Neural progenitor cell (in vitro differentiated cells): ENCODE measurements at regions not wholly inside any gene's neighbourhood (a gene's known extent, or its start where the extent isn't known, plus 50 kb on each side); places are given as distances from the start of the nearest gene placed in this dataset.
"Not testable (repeated sequence)": the region's sequence is repeated elsewhere in the genome, so short reads cannot be mapped to it uniquely, and the experiment has no call there.

Experiments used
- EZH2 ChIP-seq: fragments of 200-600 bp; sonication (generic); IDR thresholded peaks from 2 replicates; pipeline ENCODE4 v1.6.1; 2017; ENCODE audit warnings: antibody characterized with exemption, mild to moderate bottlenecking, moderate library complexity
- EZH2phosphoT487 ChIP-seq: fragments of 200-600 bp; sonication (generic); IDR thresholded peaks from 2 replicates; pipeline ENCODE4 v1.6.1; 2017; ENCODE audit warnings: antibody characterized with exemption
- TF ChIP-seq, protein P1 (sequence below): fragments of 200-600 bp; sonication (generic); IDR thresholded peaks from 2 replicates; pipeline ENCODE4 v1.5.1; 2017; ENCODE audit warnings: antibody characterized with exemption, mild to moderate bottlenecking

DNA sequence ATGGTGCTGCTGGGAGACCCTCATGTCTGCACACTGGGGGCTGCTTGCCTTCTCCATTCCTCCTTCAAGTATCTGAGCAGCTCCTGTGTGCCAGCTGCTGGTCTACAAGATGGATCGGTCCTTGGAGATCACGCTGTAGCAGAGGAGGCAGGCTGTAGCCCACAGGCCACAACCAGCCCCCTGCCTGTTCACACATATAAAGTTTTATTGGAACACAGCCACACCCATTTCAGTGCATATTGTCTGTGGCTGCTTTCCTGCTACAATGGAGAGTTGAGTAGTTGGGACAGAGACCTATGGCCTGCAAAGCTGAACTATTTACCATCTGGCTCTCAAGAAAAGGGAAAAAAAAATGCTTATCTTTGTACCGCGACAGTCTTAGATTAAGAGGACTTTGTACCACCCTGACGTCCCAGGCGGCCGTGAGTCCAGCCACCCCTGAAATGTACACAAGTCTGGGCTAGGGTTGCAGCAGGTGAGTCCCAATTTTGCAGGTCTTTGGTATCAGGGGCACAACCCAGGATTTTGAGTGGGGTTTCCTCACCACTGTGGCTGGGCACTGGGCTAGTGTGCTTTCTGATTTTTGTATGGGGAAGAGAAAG, 179.2 kb upstream of the OSBPL11 start:
- TF ChIP-seq, protein P1, sequence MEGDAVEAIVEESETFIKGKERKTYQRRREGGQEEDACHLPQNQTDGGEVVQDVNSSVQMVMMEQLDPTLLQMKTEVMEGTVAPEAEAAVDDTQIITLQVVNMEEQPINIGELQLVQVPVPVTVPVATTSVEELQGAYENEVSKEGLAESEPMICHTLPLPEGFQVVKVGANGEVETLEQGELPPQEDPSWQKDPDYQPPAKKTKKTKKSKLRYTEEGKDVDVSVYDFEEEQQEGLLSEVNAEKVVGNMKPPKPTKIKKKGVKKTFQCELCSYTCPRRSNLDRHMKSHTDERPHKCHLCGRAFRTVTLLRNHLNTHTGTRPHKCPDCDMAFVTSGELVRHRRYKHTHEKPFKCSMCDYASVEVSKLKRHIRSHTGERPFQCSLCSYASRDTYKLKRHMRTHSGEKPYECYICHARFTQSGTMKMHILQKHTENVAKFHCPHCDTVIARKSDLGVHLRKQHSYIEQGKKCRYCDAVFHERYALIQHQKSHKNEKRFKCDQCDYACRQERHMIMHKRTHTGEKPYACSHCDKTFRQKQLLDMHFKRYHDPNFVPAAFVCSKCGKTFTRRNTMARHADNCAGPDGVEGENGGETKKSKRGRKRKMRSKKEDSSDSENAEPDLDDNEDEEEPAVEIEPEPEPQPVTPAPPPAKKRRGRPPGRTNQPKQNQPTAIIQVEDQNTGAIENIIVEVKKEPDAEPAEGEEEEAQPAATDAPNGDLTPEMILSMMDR: not testable (repeated sequence)
- TF ChIP-seq EZH2phosphoT487, EZH2: not testable (repeated sequence)
